ENCODE measurements at regions not wholly inside any gene's neighbourhood (a gene's known extent, or its start where the extent isn't known, plus 50 kb on each side); places are given as distances from the start of the nearest gene placed in this dataset.

DNA sequence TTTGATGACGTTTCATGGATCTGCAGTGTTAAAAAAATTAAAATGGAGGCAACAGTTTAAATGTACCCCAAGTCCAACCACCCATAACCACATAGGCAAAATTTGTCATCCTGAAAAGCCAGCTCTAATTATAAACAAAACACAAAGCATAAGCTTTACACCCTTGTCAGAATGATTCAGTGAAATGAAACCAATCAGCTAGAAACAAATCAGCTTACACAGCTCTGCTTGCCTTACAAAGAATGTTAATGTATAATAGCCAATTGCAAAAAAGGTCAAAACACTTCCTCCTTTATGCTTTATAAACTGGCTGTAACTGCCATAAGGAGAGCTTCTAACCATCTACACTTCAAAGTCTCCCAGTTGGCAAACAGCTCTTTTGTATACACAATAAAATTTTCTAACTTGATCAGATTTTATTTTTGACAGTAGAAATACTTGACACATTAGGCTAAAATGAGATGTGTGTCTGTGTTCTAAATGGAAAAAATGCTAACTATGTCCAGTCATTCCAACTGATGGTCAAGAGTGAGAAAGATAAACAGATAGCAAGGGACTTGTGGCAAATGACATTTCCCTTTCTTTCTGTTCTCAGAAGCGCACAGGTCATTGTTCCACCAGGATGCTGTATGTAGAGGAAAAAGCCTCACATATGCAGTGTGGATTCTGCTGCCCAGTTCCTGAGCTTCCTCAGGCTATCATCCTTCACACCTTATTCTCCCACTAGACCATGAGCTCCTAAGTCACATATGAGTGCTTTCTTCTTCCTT, 344.3 kb upstream of the ID4 start:
- no peak overlapping the region for H3K4me3 ChIP-seq (ENCODE audit: low read length)
- TF ChIP-seq, protein P1, sequence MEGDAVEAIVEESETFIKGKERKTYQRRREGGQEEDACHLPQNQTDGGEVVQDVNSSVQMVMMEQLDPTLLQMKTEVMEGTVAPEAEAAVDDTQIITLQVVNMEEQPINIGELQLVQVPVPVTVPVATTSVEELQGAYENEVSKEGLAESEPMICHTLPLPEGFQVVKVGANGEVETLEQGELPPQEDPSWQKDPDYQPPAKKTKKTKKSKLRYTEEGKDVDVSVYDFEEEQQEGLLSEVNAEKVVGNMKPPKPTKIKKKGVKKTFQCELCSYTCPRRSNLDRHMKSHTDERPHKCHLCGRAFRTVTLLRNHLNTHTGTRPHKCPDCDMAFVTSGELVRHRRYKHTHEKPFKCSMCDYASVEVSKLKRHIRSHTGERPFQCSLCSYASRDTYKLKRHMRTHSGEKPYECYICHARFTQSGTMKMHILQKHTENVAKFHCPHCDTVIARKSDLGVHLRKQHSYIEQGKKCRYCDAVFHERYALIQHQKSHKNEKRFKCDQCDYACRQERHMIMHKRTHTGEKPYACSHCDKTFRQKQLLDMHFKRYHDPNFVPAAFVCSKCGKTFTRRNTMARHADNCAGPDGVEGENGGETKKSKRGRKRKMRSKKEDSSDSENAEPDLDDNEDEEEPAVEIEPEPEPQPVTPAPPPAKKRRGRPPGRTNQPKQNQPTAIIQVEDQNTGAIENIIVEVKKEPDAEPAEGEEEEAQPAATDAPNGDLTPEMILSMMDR (conservative IDR thresholded peaks at IDR 0.05; ENCODE audit: low read depth, low read length) = no peak

DNA sequence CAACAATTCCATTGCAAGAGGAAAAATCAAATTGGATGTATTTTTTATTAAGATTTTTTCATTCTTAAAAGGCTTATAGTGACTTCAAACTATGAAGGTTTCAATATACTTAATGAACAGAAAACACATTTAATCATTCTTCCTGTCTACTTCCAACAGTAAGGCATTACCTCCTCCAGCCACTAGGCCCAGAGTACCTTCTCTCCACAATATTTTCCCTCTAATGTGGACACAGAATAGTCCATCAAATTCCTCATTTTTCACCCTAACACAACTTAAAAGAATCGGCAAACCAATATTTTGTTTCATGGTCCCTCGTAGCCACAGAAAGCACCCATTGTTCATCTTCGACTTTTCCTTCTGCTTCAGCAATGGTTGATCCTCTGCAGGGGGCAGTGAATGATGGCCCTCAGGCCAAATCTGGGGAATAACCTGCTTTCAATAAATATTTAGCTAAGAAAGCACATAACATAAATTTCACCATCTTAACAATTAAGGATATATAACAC, 335.4 kb upstream of the ID4 start:
- H3K4me3 ChIP-seq (ENCODE audit: low read length) = no peak overlapping the region
- TF ChIP-seq, protein P1 (conservative IDR thresholded peaks at IDR 0.05; ENCODE audit: low read depth, low read length) = no peak
- no peak for DNase-seq (ENCODE audit: low read depth)

More for the DNA sequence above, 344.3 kb upstream of the ID4 start:
- DNase-seq (ENCODE audit: low read depth) = peak; percentile 96

DNA sequence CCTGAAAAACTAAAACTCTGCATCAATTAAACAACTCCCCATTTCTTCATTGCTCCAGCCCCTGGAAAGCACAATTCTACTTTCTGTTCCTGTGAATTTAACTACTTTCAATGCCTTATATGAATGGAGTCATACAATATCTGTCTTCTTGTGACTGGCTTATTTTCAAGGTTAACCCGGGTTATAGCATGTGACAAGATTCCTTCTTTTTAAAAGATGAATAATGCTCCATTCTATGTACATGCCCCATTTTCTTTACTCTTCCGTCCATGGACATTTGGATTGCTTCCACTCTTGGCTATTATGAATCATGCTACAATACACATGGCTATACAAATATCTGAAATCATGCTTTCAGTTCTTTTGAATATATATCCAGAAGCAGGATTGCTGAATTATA, 334.9 kb upstream of the ID4 start:
- TF ChIP-seq, protein P1 (conservative IDR thresholded peaks at IDR 0.05; ENCODE audit: low read depth, low read length) = no peak
- no peak for DNase-seq (ENCODE audit: low read depth)
- H3K4me3 ChIP-seq (ENCODE audit: low read length) = no peak overlapping the region

DNA sequence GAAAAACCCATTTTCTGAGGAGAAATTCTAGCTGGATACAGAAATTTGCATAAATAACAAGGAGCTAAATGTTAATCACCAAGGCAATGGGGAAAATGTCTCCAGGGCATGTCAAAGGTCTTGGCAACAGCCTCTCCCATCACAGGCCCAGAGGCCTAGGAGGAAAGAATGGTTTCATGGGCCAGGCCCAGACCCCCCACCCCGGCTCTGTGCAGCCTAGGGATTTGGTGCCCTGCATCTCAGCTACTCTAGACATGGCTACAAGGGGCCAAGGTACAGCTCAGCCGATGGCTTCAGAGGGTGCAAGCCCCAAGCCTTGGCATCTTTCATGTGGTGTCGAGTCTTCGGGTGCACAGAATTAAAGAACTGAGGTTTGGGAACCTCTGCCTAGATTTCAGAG, 321.2 kb upstream of the ID4 start:
- DNase-seq (ENCODE audit: low read depth) = no peak
- TF ChIP-seq, protein P1 (conservative IDR thresholded peaks at IDR 0.05; ENCODE audit: low read depth, low read length) = no peak

DNA sequence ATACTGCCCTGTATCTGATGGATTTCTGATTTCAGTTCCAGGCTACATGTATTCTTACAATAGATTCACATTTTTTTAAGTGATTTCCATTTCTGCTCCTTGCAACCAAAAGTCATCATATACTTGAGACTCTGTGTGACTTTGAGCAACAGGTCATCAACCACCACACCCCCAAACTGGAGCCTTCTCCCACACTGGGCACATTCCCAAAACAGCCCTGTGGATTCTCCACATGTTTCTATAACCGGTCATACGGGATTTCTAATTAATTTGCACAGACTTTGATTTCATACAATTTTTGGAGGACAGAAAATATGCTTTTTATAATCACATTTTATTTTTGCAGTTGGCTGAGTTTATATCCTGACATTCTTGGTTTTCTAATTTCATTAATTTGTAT, 317.2 kb upstream of the ID4 start:
- TF ChIP-seq, protein P1 (conservative IDR thresholded peaks at IDR 0.05; ENCODE audit: low read depth, low read length) = no peak
- DNase-seq (ENCODE audit: low read depth) = no peak
- no peak overlapping the region for H3K4me3 ChIP-seq (ENCODE audit: low read length)

More for the DNA sequence above, 321.2 kb upstream of the ID4 start:
- no peak overlapping the region for H3K4me3 ChIP-seq (ENCODE audit: low read length)

DNA sequence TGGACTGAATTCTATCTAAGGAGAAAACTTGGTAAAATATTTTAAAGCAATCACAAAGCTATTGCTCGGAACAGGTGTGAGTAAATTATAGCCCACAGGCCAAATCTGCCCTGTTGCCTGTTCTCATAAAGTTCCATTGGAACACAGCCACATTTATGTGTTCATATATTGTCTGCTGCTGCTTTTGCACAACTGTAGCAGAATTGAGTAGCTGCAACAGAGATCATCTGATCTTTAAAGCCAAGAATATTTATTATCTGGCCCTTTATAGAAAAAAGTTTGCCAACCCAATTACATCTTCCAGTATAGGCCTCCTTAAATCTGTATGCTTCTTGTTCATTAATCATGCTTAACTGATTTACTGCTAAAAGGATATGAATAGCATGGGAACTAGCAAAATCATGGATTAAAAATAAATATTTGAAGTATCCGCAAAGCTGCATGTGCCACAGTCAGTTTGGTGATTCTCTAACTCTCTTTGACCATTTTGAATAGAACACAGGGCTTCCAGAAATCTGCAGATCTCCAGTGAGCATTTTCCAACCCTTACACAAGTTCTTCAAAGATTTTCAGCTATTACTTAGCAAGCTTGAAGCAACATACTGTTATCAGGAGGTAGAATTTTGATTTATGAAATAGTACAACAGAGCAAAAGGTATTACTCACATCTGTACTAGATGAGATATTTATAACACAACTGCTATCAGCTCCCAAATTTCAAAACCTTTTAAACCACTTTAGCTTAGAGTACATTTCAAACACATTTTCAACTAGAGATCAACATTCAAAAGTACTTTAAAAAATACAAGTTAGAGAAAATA, 312.6 kb upstream of the ID4 start:
- no peak overlapping the region for H3K4me3 ChIP-seq (ENCODE audit: low read length)
- DNase-seq (ENCODE audit: low read depth) = peak; percentile 1
- TF ChIP-seq, protein P1 (conservative IDR thresholded peaks at IDR 0.05; ENCODE audit: low read depth, low read length) = no peak
